Erythroblast (primary cell): ENCODE measurements at regions not wholly inside any gene's neighbourhood (a gene's known extent, or its start where the extent isn't known, plus 50 kb on each side); places are given as distances from the start of the nearest gene placed in this dataset.

Experiments used
- GATA1 ChIP-seq: IDR thresholded peaks from 2 replicates; pipeline ENCODE4 v1.6.1; 2011; ENCODE audit warnings: low read depth, mild to moderate bottlenecking, control low read depth, low read length, moderate library complexity
- POLR2A ChIP-seq: IDR thresholded peaks from 2 replicates; pipeline ENCODE4 v1.6.1; 2011; ENCODE audit warnings: mild to moderate bottlenecking, low read length

DNA sequence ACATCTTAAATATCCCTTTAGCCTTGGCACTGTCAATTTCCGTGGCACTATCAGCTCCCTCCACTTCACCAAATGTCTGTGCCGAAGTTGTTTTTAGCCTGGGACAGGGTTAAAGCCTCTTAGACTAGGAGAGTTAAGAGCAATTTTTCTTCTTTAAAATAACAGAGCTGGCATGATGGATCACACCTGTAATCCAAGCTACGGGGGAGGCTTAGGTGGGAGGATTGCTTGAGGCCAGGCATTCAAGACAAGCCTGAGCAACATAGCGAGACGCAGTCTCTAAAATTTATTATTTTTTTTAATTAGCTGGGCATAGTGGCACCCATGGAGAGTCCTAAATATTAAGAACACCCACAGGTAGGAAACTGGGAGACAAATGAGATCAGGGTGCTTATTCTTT lies 209.8 kb upstream of the MAGEB18 start:
- TF ChIP-seq POLR2A (no peak), GATA1 (no peak)
